Nephron progenitor cell (in vitro differentiated cells): ENCODE measurements at regions not wholly inside any gene's neighbourhood (a gene's known extent, or its start where the extent isn't known, plus 50 kb on each side); places are given as distances from the start of the nearest gene placed in this dataset.

ENCODE experiments used
- DNase-seq: peaks from one replicate; pipeline ENCODE4 v3.0.0; 2021
- H3K27ac Mint-ChIP-seq: 2 replicates; pipeline ENCODE4 v1.8.0; 2021; ENCODE audit warnings: mild to moderate bottlenecking, moderate library complexity, mixed read lengths
- H3K27me3 Mint-ChIP-seq: 2 replicates; pipeline ENCODE4 v1.8.0; 2021; ENCODE audit warnings: mild to moderate bottlenecking, low read depth, mixed read lengths; ENCODE audit not compliant: poor library complexity
- H3K36me3 Mint-ChIP-seq: 2 replicates; pipeline ENCODE4 v1.8.0; 2021; ENCODE audit warnings: low read depth, mixed read lengths
- H3K4me1 Mint-ChIP-seq: 2 replicates; pipeline ENCODE4 v1.8.0; 2021; ENCODE audit warnings: mixed read lengths
- H3K4me3 Mint-ChIP-seq: 2 replicates; pipeline ENCODE4 v1.8.0; 2021; ENCODE audit warnings: mild to moderate bottlenecking, moderate library complexity, mixed read lengths
- H3K9me3 Mint-ChIP-seq: 2 replicates; pipeline ENCODE4 v1.8.0; 2021; ENCODE audit warnings: mild to moderate bottlenecking, moderate library complexity, mixed read lengths
- TF ChIP-seq, protein P1 (sequence below): fragments of 200-600 bp; sonication (generic); IDR thresholded peaks from 2 replicates; pipeline ENCODE4 v1.5.0; 2021; ENCODE audit warnings: antibody characterized with exemption

DNA sequence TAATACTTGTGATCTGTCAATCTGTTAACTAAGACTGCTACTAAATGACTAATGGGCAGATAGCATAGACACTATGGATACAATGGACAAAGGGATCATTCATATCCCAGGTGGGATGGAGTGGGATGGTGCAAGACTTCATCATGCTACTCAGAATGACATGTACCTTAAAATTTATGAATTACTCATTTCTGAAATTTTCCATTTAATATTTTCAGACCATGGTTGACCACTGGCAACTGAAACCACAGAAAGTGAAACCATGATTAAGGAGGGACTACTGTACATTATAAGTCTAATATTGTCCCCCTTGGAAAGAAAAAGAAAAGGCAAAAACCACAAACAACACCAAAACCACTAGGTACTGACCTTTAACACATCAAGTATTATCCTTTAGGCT lies 247.0 kb upstream of the SYT4 start:
- no peak for DNase-seq
- H3K27me3 Mint-ChIP-seq, result no peaks in the 10 kb centered on the region

DNA sequence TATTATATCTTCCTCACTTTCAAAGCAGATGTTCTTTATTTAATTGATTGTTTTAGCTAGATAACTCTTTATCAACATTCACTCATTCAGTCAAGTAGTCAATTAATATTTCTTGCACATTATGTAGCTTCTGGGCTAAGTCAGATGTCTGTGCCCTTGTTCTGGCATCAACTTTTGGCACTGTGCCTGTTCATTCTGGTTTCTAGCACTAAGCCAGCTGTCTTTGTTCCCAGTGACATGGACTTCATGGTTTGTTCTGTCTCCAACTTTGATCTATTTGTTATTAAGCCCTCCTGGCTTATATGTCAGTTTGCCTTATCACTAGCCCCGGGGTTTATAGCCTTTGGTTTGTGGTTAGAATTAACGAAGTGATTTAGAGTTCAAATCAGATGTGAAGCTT lies 247.9 kb upstream of the SYT4 start:
- no peaks in the 10 kb centered on the region for H3K4me1 Mint-ChIP-seq
- H3K9me3 Mint-ChIP-seq, result no peaks in the 10 kb centered on the region
- TF ChIP-seq, protein P1, sequence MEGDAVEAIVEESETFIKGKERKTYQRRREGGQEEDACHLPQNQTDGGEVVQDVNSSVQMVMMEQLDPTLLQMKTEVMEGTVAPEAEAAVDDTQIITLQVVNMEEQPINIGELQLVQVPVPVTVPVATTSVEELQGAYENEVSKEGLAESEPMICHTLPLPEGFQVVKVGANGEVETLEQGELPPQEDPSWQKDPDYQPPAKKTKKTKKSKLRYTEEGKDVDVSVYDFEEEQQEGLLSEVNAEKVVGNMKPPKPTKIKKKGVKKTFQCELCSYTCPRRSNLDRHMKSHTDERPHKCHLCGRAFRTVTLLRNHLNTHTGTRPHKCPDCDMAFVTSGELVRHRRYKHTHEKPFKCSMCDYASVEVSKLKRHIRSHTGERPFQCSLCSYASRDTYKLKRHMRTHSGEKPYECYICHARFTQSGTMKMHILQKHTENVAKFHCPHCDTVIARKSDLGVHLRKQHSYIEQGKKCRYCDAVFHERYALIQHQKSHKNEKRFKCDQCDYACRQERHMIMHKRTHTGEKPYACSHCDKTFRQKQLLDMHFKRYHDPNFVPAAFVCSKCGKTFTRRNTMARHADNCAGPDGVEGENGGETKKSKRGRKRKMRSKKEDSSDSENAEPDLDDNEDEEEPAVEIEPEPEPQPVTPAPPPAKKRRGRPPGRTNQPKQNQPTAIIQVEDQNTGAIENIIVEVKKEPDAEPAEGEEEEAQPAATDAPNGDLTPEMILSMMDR, result no peak
- no peaks in the 10 kb centered on the region for H3K36me3 Mint-ChIP-seq
- H3K27me3 Mint-ChIP-seq, result no peaks in the 10 kb centered on the region
- H3K4me3 Mint-ChIP-seq, result no peak overlapping the region
- H3K27ac Mint-ChIP-seq, result no peak overlapping the region
- DNase-seq, result no peak

More for the DNA sequence above, 247.0 kb upstream of the SYT4 start:
- H3K4me3 Mint-ChIP-seq, result no peak overlapping the region
- H3K4me1 Mint-ChIP-seq, result no peaks in the 10 kb centered on the region
- TF ChIP-seq, protein P1, result no peak
- no peaks in the 10 kb centered on the region for H3K36me3 Mint-ChIP-seq
- H3K9me3 Mint-ChIP-seq, result no peaks in the 10 kb centered on the region
- H3K27ac Mint-ChIP-seq, result no peak overlapping the region

DNA sequence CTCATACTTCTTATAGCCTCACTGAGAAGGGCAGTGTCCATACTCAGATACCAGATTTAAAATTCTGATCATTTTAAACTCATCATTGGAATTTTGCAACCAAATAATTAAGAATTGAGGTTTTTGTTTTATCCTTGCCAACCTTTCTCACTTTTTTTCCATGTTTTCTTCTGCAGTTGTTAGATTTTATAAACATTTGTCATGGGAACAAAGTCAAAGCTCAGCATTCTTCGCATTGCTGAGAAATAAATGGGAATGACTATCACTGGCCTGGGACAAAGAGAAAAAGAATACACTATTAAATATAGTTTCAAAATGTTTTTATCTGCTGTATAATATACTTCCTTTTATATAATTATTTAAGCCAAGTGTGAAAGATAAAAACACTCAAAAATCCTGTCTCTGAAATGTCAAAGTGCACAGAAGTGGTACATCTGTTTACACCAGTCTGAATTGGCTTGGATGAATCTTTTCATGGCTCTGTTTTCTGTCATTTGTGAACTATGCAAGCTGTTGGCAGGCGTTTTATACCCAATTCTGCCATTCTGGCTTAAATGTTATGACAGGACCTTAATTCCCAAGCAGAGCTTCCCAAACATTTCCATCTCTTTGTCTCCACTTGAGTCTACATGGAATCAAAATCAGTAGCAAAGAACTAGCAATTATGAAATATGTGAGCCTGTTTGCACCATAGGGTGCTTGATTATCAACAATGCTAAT lies 249.3 kb upstream of the SYT4 start:
- Mint-ChIP-seq H3K27ac (no peak overlapping the region), H3K36me3 (no peaks in the 10 kb centered on the region), H3K9me3 (no peaks in the 10 kb centered on the region), H3K27me3 (no peaks in the 10 kb centered on the region), H3K4me3 (no peak overlapping the region), H3K4me1 (no peaks in the 10 kb centered on the region)
- no peak for DNase-seq
- TF ChIP-seq, protein P1, result no peak

DNA sequence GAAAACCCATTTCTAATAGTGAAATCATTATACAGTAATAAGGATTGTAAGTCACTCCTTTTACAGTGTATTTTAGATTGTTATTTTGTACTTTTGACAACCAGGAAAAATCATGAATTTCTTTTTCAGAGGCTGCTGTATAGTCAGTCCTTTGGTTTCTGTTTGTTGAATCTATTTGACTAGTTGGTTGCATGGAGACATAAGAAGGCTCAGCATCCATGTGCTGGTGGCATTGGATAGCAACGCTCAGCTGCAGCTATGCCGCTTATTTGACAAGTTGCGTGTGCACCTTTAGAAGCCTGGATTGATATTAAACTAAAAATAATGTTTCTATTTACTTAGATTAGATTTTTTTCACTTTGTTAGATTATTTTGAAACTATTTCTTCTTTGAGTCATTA lies 254.1 kb upstream of the SYT4 start:
- Mint-ChIP-seq H3K4me3 (no peak overlapping the region), H3K27ac (no peak overlapping the region), H3K4me1 (peaks cover 14% of the 10 kb centered on the region), H3K36me3 (no peaks in the 10 kb centered on the region), H3K27me3 (no peaks in the 10 kb centered on the region), H3K9me3 (no peaks in the 10 kb centered on the region)
- TF ChIP-seq, protein P1, result no peak
- no peak for DNase-seq

DNA sequence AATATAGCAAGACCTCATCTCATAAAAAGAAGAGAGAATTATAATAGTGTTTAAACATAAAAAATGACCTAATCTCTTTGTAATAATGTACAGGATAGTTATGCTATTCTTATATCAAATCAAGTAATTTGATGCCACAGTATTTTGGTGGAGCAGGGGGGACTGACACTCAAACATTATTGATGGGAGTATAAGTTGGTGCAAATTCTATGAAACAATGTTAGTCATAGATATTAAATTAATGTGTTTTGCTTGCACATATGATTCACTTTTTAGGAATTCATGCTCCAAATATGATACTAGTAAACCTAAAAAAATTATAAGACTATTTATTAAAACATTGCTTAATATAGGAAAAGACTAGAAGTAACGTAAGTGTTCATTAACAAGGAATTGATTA lies 256.1 kb upstream of the SYT4 start:
- Mint-ChIP-seq H3K4me3 (no peak overlapping the region), H3K27me3 (no peaks in the 10 kb centered on the region), H3K36me3 (no peaks in the 10 kb centered on the region), H3K4me1 (peaks cover 14% of the 10 kb centered on the region), H3K9me3 (no peaks in the 10 kb centered on the region), H3K27ac (no peak overlapping the region)
- no peak for DNase-seq
- TF ChIP-seq, protein P1, result no peak

DNA sequence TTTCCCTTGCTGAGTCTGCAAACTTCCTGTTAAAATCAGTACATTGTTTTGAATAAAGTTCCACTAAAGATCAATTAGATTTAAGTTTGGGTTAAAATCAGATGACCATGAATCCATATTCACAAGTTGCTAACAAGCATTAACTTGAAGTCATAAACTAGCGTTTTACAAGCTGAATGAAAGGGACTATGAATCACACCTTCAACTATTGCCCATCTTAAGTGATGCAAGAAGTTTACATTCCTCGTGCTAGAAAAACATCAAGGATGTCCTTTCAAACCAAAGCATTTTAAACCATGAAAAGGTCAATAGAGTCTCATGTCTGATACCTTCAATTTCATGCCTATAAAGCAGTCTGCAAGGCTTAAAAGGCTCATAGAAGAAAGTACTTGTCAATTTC lies 257.2 kb upstream of the SYT4 start:
- DNase-seq, result no peak
- TF ChIP-seq, protein P1, result no peak
- peaks cover 14% of the 10 kb centered on the region for H3K4me1 Mint-ChIP-seq
- no peak overlapping the region for H3K27ac Mint-ChIP-seq
- no peak overlapping the region for H3K4me3 Mint-ChIP-seq
- H3K9me3 Mint-ChIP-seq, result no peaks in the 10 kb centered on the region
- no peaks in the 10 kb centered on the region for H3K36me3 Mint-ChIP-seq
- no peaks in the 10 kb centered on the region for H3K27me3 Mint-ChIP-seq
